GM19023 (cell line): ENCODE measurements at regions not wholly inside any gene's neighbourhood (a gene's known extent, or its start where the extent isn't known, plus 50 kb on each side); places are given as distances from the start of the nearest gene placed in this dataset.
A peak's percentile ranks its signal among the peaks of the same experiment; 100 is the strongest.
"Not testable (repeated sequence)": the region's sequence is repeated elsewhere in the genome, so short reads cannot be mapped to it uniquely, and the experiment has no call there.

ENCODE experiments used
- ATAC-seq: cut with Tn5 transposase; IDR thresholded peaks from one replicate; pipeline ENCODE4 v1.9.1; 2021; ENCODE audit warnings: mild to moderate bottlenecking, moderate library complexity; ENCODE audit not compliant: unreplicated experiment

GRCh38 chr13:99677116-99677951 is 176.1 kb downstream of the TM9SF2 start:
- no peak for ATAC-seq

- ATAC-seq = no peak
Measured at GRCh38 chr13:99671746-99672145, 170.5 kb downstream of the TM9SF2 start.

DNA sequence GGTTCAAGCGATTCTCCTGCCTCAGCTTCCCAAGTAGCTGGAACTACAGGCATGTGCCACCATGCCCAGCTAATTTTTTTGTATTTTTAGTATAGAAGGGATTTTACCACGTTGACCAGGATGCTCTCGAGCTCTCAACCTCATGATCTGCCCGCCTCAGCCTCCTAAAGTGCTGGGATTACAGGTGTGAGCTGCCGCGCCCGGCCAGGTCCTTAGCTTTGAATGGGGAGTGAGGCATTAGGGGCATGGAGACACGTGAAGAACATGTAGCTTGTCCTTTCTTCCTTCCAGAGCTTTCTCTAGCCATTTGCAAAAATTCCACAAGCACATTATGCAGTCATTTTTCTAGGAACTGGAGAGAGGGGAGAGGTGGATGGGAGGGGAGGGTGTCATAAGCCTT is 167.8 kb downstream of the TM9SF2 start:
- ATAC-seq = not testable (repeated sequence)

DNA sequence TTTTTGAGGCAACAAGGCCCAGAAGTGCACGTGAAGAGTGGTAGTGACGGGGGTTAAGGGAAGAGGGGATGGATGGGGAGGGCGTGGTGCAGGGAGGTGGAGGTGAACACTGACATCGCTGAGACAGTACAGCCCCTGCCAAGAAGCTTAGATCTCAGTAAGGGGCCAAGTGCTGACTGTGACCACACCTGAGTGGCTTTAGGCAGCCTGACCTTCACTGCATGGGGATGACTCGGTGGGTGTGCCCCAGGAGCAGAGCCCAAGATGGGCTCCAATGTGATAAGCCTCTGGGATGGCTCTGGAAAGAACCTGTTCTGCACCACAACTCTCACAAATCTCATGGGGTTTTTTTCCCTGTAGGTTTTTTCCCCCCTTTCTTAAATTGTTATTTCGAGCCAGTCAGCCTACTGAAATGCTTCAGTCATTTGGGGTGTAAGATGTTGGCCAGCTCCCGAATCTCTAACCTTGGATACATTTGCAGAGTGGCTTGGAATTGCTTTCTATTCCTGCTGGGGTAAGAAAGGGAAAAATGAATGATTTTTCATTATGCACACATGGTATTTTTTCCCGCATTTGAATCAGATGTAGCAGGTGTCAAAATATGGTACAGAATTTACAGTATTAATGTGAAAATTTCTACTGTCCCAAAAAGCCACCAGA is 165.0 kb downstream of the TM9SF2 start:
- no peak for ATAC-seq

- ATAC-seq = no peak
Measured at GRCh38 chr13:99665711-99666110, 164.4 kb downstream of the TM9SF2 start.

- ATAC-seq = no peak
Measured at GRCh38 chr13:99663908-99664307, 162.6 kb downstream of the TM9SF2 start.

DNA sequence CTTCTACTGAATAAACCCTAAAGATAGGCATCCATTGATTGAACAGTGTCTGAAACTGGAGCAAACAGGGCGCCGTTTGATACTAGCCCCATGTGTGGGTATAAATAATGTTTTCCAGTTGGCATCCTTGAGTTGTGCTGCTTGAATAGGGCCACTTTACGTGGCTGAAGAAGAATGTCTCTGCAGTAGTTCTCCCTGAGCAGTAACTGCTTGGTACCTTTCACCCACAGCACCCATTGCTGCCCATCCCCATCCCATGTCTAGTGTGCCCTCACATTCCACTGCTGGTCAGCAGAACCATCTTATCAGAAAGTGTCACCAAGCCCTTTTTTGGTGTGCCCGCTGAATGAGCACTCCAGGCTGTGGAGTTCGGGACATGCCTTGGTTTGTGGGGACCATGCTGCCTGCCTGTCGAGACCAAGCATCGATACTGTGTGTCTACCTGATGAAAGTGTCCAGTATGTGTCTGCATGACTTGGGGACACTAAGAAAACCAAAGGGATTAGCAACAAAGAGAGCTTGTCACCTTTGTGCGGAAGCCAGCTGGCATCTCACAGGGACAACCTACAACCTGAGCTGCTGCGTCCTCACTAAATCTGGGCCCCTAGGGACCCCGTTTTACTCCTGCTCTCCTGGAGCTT is 162.0 kb downstream of the TM9SF2 start:
- no peak for ATAC-seq

DNA sequence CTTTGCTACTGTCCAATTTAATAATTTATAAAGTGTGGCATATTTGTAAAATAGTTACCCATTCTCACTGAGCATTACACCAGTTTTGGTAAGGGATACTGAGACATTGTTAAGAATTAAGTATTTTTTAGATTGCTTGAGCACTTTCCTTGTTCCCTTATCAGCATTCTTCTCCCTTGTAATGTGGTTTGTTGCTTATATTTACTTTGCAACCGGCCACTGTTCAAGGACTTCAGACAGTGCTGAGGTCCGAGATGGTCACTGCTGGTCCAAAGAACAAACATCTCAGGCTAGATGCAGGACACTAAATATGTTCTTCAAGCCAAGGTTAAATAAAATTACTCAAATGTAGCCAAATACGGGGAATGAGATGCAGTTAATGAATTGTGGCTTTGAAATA is 161.4 kb downstream of the TM9SF2 start:
- ATAC-seq = no peak

DNA sequence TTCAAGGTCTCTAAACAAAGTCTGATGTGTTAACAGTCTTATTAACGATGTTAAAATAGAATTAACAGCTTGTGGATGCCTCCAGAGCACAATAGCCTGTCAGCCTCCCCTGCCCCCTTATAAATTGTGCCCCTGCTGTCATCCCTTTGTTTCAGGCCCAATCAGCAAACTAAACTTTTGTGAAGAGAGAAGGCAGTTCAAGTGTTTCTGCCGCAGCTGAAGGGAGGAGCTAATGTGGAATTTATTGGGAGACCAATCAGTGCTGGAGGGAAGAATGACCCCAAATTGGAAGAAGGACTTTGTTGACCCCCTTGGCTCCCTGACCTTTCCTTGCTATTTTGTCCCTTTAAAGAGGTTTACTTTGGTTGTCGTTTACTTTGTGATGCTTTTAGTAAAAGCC is 160.5 kb downstream of the TM9SF2 start:
- ATAC-seq = no peak

DNA sequence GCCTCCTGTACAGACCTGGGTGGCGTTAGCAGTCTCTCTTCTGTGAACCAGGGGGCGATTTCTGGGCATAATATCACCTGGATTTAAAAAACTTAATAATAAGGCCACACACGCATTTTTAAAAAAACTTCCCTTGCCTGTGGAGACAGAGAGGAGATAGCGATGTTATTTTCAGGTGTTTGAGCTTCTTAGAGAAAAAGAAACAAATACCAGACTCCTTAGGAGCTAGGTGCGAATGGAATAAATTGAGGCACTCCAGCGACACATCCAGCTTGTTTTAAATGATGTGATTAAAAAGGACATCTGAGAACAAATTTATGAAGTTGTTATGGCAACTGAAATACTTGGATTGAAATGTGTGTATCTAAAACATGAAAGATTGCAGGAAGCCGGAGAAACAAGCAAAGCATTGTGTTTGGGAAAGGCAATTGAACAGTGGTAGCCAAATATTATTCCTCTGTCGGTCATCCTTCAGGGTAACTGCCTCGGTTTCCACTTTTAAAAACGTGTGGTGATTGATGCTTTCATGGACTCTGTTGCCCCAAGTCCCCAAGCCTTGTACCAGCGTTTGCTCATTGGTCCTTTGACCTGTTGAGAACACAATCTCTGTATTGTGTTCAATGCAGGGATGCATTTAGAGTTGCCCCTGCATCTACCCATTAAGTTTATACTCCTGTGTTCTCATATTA is 158.7 kb downstream of the TM9SF2 start:
- no peak for ATAC-seq

DNA sequence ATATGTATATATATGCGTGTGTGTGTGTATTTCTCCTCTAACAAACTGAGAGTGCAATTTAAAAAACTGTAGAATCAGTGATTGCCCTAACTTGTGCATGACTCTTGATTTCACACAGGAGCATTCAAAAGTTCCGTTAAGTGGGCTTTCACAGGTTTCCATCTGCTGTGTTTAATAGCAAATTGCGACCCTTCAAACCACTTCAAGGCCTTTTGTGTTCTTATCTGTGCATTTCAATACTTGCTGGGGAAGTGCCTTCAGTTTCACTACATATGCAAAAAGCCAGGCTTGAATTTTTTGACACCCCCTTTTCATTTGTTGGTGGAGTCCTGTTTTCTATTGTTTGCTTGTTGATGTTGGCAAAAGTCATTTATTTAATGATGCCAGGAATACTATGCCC is 158.0 kb downstream of the TM9SF2 start:
- no peak for ATAC-seq

DNA sequence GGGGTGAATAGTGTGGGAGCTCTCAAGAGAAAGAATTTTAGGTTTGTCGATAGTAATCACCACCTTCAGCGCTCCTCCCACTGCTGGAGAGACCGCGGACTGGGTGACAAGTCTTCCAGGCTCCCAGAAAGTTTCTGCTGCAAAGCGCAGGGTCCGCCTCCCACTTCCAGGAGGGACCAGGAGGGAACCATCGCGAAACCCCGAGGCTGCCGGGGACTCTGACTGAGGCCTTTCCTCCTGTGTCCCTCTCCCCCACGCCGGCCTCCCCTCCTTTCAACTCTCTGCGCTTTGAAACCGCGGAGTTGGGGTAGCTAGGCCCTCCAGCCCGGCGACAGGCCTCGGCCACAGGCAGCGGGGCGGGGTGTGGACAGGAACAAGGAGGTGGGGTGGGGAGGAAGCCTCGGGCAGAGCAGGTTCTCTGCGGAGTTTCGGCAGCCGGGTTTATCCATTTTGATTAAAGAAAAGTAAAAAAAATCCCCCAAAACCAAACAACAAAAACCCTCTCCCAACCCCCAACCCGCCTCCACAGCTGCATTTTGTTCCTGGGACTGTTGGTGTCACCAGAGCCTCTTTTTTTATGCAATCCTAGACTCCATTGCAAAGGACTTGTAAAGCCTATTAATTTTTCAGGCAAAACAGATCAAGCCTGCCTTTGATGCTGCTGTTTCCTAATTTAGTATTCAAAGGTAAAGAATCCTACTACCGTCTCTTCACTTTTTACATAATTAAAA is 157.2 kb downstream of the TM9SF2 start:
- ATAC-seq = peak; percentile 61

DNA sequence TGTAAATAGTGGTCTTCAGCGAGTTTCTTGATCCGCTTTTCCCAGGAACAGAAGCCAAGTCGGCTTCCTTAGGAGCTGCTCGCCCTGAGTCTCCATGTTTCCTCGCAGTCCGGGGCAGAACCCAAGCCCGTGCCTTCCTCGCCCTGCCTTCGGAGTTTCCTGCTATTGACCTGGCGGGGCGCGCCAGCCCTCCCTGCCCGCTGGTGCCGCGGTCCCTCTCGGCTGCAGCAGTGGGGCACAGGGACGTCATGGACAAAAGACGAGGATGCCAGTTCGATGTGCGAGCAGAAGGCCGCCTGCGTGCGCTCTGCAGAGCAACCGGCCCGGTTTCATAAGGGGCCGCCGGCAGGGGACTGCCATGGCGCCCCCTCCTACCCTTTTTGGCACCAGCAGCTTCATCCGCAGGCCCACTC is 156.6 kb downstream of the TM9SF2 start:
- ATAC-seq = peak; percentile 33

DNA sequence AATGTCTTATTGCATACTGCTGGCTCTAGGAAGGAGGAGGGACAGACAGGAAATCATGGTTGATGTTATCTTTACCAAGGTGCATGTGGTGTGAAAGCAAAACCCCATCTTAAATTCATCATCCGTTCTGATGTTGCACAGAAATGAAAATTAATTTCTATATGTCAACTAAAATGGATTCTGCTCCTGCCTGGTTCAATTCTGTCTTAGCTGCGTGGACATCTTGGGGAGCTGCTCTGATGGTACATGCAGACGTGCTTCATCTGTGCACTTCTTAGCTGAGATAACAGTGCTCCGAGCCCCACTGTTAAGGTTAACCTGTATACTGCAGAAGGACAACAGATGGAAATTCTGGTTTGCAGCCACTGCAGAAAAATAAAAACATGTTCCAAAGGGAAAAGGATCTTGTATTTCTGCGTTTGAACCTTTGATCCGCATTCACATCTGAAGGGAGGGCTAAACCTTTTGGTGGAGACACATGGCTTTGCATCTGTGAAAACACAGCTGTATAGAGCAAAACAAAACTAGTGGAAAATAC is 155.6 kb downstream of the TM9SF2 start:
- ATAC-seq = no peak

- ATAC-seq = peak; percentile 70
Measured at GRCh38 chr13:99656092-99656745, 154.9 kb downstream of the TM9SF2 start.

GRCh38 chr13:99655351-99656091 is 154.2 kb downstream of the TM9SF2 start:
- ATAC-seq = no peak

DNA sequence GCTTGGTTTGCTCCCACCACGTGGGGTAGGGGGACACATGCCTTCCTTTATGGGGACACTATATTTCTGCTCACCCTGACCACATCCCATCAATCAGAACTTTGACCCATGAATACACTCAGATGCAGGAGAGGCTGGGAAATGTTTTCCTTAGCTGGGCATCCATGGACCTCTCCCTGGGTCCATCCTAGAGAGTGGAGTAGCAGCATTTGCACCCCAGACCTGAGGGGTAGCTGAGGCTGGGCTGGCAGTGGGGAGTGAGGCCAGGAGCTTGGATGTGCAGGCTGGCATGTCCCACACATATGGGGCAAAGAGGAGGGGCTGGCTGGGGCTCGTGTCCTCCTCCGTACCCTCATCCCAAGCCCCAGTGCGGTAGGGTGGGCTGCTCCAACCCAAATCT is 152.8 kb downstream of the TM9SF2 start:
- no peak for ATAC-seq

GRCh38 chr13:99653526-99653925 is 152.3 kb downstream of the TM9SF2 start:
- ATAC-seq = no peak

DNA sequence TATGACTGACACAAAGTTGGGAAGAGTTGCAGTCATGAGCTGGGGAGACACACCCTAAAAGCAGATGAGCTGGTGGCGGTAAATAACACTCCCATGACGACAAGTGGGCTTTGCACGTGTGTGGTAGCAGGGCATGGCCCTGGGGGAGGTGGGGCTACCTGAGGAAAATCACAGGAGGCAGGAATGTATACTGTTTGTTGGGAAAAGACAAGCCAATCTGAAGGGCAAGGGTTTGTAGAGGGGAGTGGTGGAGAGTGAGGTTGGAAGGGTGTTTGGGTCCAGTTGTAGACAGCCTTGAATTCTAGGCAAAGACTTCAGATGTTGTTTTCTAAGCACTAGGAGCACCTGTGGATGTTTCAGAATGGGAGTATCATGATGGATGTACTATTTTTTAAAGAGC is 151.6 kb downstream of the TM9SF2 start:
- ATAC-seq = no peak
